ENCODE measurements at regions not wholly inside any gene's neighbourhood (a gene's known extent, or its start where the extent isn't known, plus 50 kb on each side); places are given as distances from the start of the nearest gene placed in this dataset.
"Not testable (repeated sequence)": the region's sequence is repeated elsewhere in the genome, so short reads cannot be mapped to it uniquely, and the experiment has no call there.

- WGBS (ENCODE audit: insufficient coverage), result 100% methylated on average over 1 of the region's 1 CpG
- not testable (repeated sequence) for DNase-seq (ENCODE audit: low read depth in 4 of 6, low spot score in 6 of 6); H3K4me3 ChIP-seq (ENCODE audit: low read depth, low read length); H3K27ac ChIP-seq (ENCODE audit: low read depth, low read length); H3K9me3 ChIP-seq (ENCODE audit: control insufficient read depth, insufficient read depth, low read length); H3K27me3 ChIP-seq (ENCODE audit: control insufficient read depth, insufficient read depth, low read length); H3K36me3 ChIP-seq (ENCODE audit: control insufficient read depth, insufficient read depth, low read length); H3K4me1 ChIP-seq (ENCODE audit: control insufficient read depth, insufficient read depth, low read length)
Measured at GRCh38 chr2:37755961-37756559, 84.6 kb upstream of the CDC42EP3 start.

GRCh38 chr2:37757456-37757855, 86.0 kb upstream of the CDC42EP3 start:
- not testable (repeated sequence) for H3K4me3 ChIP-seq (ENCODE audit: low read depth, low read length); DNase-seq (ENCODE audit: low read depth in 4 of 6, low spot score in 6 of 6)

GRCh38 chr2:37758141-37758601, 86.7 kb upstream of the CDC42EP3 start:
- 100% methylated on average over 1 of the region's 1 CpG for WGBS (ENCODE audit: insufficient coverage)
- H3K36me3 ChIP-seq (ENCODE audit: control insufficient read depth, insufficient read depth, low read length), result not testable (repeated sequence)

More at GRCh38 chr2:37757456-37757855, 86.0 kb upstream of the CDC42EP3 start:
- H3K9me3 ChIP-seq (ENCODE audit: control insufficient read depth, insufficient read depth, low read length); H3K27me3 ChIP-seq (ENCODE audit: control insufficient read depth, insufficient read depth, low read length); H3K4me1 ChIP-seq (ENCODE audit: control insufficient read depth, insufficient read depth, low read length); H3K27ac ChIP-seq (ENCODE audit: low read depth, low read length); H3K36me3 ChIP-seq (ENCODE audit: control insufficient read depth, insufficient read depth, low read length): not testable (repeated sequence)

GRCh38 chr2:37759989-37760388, 88.5 kb upstream of the CDC42EP3 start:
- H3K36me3 ChIP-seq (ENCODE audit: control insufficient read depth, insufficient read depth, low read length); H3K27ac ChIP-seq (ENCODE audit: low read depth, low read length); H3K9me3 ChIP-seq (ENCODE audit: control insufficient read depth, insufficient read depth, low read length); H3K4me1 ChIP-seq (ENCODE audit: control insufficient read depth, insufficient read depth, low read length); DNase-seq (ENCODE audit: low read depth in 4 of 6, low spot score in 6 of 6); H3K27me3 ChIP-seq (ENCODE audit: control insufficient read depth, insufficient read depth, low read length); H3K4me3 ChIP-seq (ENCODE audit: low read depth, low read length): not testable (repeated sequence)
- no CpG with 5 or more reads among the region's 1 CpG for WGBS (ENCODE audit: insufficient coverage)

More at GRCh38 chr2:37758141-37758601, 86.7 kb upstream of the CDC42EP3 start:
- H3K9me3 ChIP-seq (ENCODE audit: control insufficient read depth, insufficient read depth, low read length); H3K27me3 ChIP-seq (ENCODE audit: control insufficient read depth, insufficient read depth, low read length); DNase-seq (ENCODE audit: low read depth in 4 of 6, low spot score in 6 of 6); H3K4me3 ChIP-seq (ENCODE audit: low read depth, low read length); H3K27ac ChIP-seq (ENCODE audit: low read depth, low read length); H3K4me1 ChIP-seq (ENCODE audit: control insufficient read depth, insufficient read depth, low read length): not testable (repeated sequence)

- no peak for DNase-seq (ENCODE audit: low read depth in 4 of 6, low spot score in 6 of 6)
- no peaks in the 10 kb centered on the region for H3K4me1 ChIP-seq (ENCODE audit: control insufficient read depth, insufficient read depth, low read length)
- H3K9me3 ChIP-seq (ENCODE audit: control insufficient read depth, insufficient read depth, low read length), result no peaks in the 10 kb centered on the region
- H3K27me3 ChIP-seq (ENCODE audit: control insufficient read depth, insufficient read depth, low read length), result no peaks in the 10 kb centered on the region
- no peak overlapping the region for H3K4me3 ChIP-seq (ENCODE audit: low read depth, low read length)
- H3K36me3 ChIP-seq (ENCODE audit: control insufficient read depth, insufficient read depth, low read length), result no peaks in the 10 kb centered on the region
- 100% methylated on average over 3 of the region's 6 CpGs for WGBS (ENCODE audit: insufficient coverage)
- H3K27ac ChIP-seq (ENCODE audit: low read depth, low read length), result no peak overlapping the region
Measured at GRCh38 chr2:37760471-37760870, 89.0 kb upstream of the CDC42EP3 start.

- H3K9me3 ChIP-seq (ENCODE audit: control insufficient read depth, insufficient read depth, low read length); H3K36me3 ChIP-seq (ENCODE audit: control insufficient read depth, insufficient read depth, low read length); H3K4me1 ChIP-seq (ENCODE audit: control insufficient read depth, insufficient read depth, low read length); H3K4me3 ChIP-seq (ENCODE audit: low read depth, low read length); DNase-seq (ENCODE audit: low read depth in 4 of 6, low spot score in 6 of 6); H3K27ac ChIP-seq (ENCODE audit: low read depth, low read length); H3K27me3 ChIP-seq (ENCODE audit: control insufficient read depth, insufficient read depth, low read length): not testable (repeated sequence)
- WGBS (ENCODE audit: insufficient coverage), result no CpG with 5 or more reads among the region's 2 CpGs
Measured at GRCh38 chr2:37762281-37762680, 90.8 kb upstream of the CDC42EP3 start.

GRCh38 chr2:37764739-37765138, 93.3 kb upstream of the CDC42EP3 start:
- H3K9me3 ChIP-seq (ENCODE audit: control insufficient read depth, insufficient read depth, low read length), result no peaks in the 10 kb centered on the region
- 69% methylated on average over 2 of the region's 2 CpGs for WGBS (ENCODE audit: insufficient coverage)
- H3K36me3 ChIP-seq (ENCODE audit: control insufficient read depth, insufficient read depth, low read length), result no peaks in the 10 kb centered on the region
- H3K27me3 ChIP-seq (ENCODE audit: control insufficient read depth, insufficient read depth, low read length), result no peaks in the 10 kb centered on the region
- H3K4me3 ChIP-seq (ENCODE audit: low read depth, low read length), result no peak overlapping the region
- H3K27ac ChIP-seq (ENCODE audit: low read depth, low read length), result no peak overlapping the region
- no peak for DNase-seq (ENCODE audit: low read depth in 4 of 6, low spot score in 6 of 6)
- H3K4me1 ChIP-seq (ENCODE audit: control insufficient read depth, insufficient read depth, low read length), result no peaks in the 10 kb centered on the region

GRCh38 chr2:37766106-37766505, 94.7 kb upstream of the CDC42EP3 start:
- H3K4me3 ChIP-seq (ENCODE audit: low read depth, low read length), result no peak overlapping the region
- 52% methylated on average over 2 of the region's 3 CpGs for WGBS (ENCODE audit: insufficient coverage)
- no peaks in the 10 kb centered on the region for H3K9me3 ChIP-seq (ENCODE audit: control insufficient read depth, insufficient read depth, low read length)
- no peak for DNase-seq (ENCODE audit: low read depth in 4 of 6, low spot score in 6 of 6)
- H3K4me1 ChIP-seq (ENCODE audit: control insufficient read depth, insufficient read depth, low read length), result no peaks in the 10 kb centered on the region
- H3K27me3 ChIP-seq (ENCODE audit: control insufficient read depth, insufficient read depth, low read length), result no peaks in the 10 kb centered on the region
- no peaks in the 10 kb centered on the region for H3K36me3 ChIP-seq (ENCODE audit: control insufficient read depth, insufficient read depth, low read length)
- no peak overlapping the region for H3K27ac ChIP-seq (ENCODE audit: low read depth, low read length)

- no peak for DNase-seq (ENCODE audit: low read depth in 4 of 6, low spot score in 6 of 6)
- Histone ChIP-seq H3K4me1 (ENCODE audit: control insufficient read depth, insufficient read depth, low read length) (peaks cover 4% of the 10 kb centered on the region), H3K36me3 (ENCODE audit: control insufficient read depth, insufficient read depth, low read length) (no peaks in the 10 kb centered on the region), H3K27me3 (ENCODE audit: control insufficient read depth, insufficient read depth, low read length) (no peaks in the 10 kb centered on the region), H3K9me3 (ENCODE audit: control insufficient read depth, insufficient read depth, low read length) (no peaks in the 10 kb centered on the region), H3K4me3 (ENCODE audit: low read depth, low read length) (no peak overlapping the region), H3K27ac (ENCODE audit: low read depth, low read length) (no peak overlapping the region)
Measured at GRCh38 chr2:37767046-37767445, 95.6 kb upstream of the CDC42EP3 start.

GRCh38 chr2:37767959-37768925, 96.8 kb upstream of the CDC42EP3 start:
- Histone ChIP-seq H3K27me3 (ENCODE audit: control insufficient read depth, insufficient read depth, low read length) (no peaks in the 10 kb centered on the region), H3K36me3 (ENCODE audit: control insufficient read depth, insufficient read depth, low read length) (no peaks in the 10 kb centered on the region), H3K9me3 (ENCODE audit: control insufficient read depth, insufficient read depth, low read length) (no peaks in the 10 kb centered on the region), H3K4me3 (ENCODE audit: low read depth, low read length) (no peak overlapping the region), H3K4me1 (ENCODE audit: control insufficient read depth, insufficient read depth, low read length) (peaks cover 6% of the 10 kb centered on the region), H3K27ac (ENCODE audit: low read depth, low read length) (no peak overlapping the region)
- WGBS (ENCODE audit: insufficient coverage), result no CpG with 5 or more reads among the region's 6 CpGs
- peak in 1 of 6 donors; percentile 43 for DNase-seq (ENCODE audit: low read depth in 4 of 6, low spot score in 6 of 6)

Data from spinal cord (tissue), 9 donors.